ENCODE measurements at regions not wholly inside any gene's neighbourhood (a gene's known extent, or its start where the extent isn't known, plus 50 kb on each side); places are given as distances from the start of the nearest gene placed in this dataset.

GRCh38 chr10:53403688-53404087, 631.1 kb upstream of the MBL2 start:
- POLR2A ChIA-PET, result no interaction called here
- no peak for TF ChIP-seq CTCF (IDR thresholded peaks at IDR 0.05)
- H3K36me3 Mint-ChIP-seq (ENCODE audit: low read depth), result no peaks in the 10 kb centered on the region
- CTCF ChIA-PET, result no interaction called here
- DNase-seq (no peak), ATAC-seq (ENCODE audit: low read depth) (no peak)
- no peak overlapping the region for H3K4me3 Mint-ChIP-seq
- H3K27ac Mint-ChIP-seq, result no peak overlapping the region
- H3K9me3 Mint-ChIP-seq, result peaks cover 3% of the 10 kb centered on the region
- intact Hi-C loops (cut with micrococcal nuclease), result no loop called here
- H3K27me3 Mint-ChIP-seq, result no peaks in the 10 kb centered on the region
- H3K4me1 Mint-ChIP-seq, result no peaks in the 10 kb centered on the region

DNA sequence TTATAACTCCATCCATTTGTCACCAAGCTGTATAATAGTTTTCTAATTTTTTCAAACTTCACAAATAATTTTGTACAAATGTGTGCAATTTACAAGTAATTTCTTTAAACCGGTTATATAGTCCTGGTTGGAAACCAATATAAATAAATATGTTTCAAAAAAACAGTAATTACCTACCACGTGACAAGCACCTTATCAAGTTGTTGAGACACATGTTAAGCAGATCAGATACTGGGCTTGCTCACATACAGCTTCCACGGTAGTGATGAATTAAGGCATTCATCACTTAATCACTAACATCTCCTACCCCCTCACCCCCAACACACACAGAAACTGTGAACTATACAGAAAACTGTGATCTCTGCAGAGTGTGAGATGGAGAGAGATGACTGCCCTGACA, 630.0 kb upstream of the MBL2 start:
- H3K27me3 Mint-ChIP-seq, result no peaks in the 10 kb centered on the region
- peaks cover 3% of the 10 kb centered on the region for H3K9me3 Mint-ChIP-seq
- intact Hi-C loops (cut with micrococcal nuclease), result no loop called here
- H3K27ac Mint-ChIP-seq, result no peak overlapping the region
- H3K4me1 Mint-ChIP-seq, result no peaks in the 10 kb centered on the region
- ATAC-seq (ENCODE audit: low read depth) (no peak), DNase-seq (no peak)
- ChIA-PET CTCF (no interaction called here), POLR2A (no interaction called here)
- no peak overlapping the region for H3K4me3 Mint-ChIP-seq
- H3K36me3 Mint-ChIP-seq (ENCODE audit: low read depth), result no peaks in the 10 kb centered on the region
- no peak for TF ChIP-seq CTCF (IDR thresholded peaks at IDR 0.05)

DNA sequence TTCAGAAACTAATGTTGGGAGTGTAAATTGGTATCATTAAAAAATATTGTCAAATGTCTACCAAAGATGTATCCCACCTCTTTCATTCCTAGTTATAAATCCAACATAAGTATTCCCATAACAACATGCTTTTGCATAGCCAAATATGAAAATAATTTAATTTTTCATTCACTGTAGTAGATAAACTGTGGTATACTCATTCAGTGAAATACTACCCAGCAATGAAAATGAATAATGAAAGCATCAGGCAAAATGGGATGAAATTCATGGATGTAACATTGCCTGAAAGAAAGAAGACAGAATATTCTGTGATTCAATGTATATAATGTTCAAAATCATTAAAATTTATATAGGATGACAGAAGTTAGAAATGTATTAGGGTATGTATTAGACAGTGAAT, 629.0 kb upstream of the MBL2 start:
- TF ChIP-seq CTCF (IDR thresholded peaks at IDR 0.05), result no peak
- DNase-seq (no peak), ATAC-seq (ENCODE audit: low read depth) (no peak)
- no peaks in the 10 kb centered on the region for H3K36me3 Mint-ChIP-seq (ENCODE audit: low read depth)
- intact Hi-C loops (cut with micrococcal nuclease), result no loop called here
- no peak overlapping the region for H3K27ac Mint-ChIP-seq
- CTCF ChIA-PET, result no interaction called here
- no peaks in the 10 kb centered on the region for H3K4me1 Mint-ChIP-seq
- H3K27me3 Mint-ChIP-seq, result no peaks in the 10 kb centered on the region
- POLR2A ChIA-PET, result no interaction called here
- peaks cover 5% of the 10 kb centered on the region for H3K9me3 Mint-ChIP-seq
- no peak overlapping the region for H3K4me3 Mint-ChIP-seq

DNA sequence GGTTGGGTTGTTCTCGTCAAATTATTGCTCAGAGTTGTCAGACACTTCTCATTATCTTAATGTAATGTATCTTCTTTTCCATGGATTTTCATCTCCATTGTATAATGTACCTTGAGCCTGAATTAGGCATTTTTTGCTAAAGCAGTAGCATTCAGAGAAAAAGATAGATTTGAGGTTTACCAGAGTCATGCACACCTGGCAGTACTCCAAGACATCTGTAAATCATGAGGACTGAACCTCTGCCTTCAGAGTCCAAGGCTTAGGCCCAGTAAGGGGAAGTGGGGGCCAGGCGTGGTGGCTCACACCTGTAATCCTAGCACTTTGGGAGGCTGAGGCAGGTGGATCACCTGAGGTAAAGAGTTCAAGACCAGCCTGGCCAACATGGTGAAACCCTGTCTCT, 624.3 kb upstream of the MBL2 start:
- ATAC-seq (ENCODE audit: low read depth) (no peak), DNase-seq (no peak)
- TF ChIP-seq CTCF (IDR thresholded peaks at IDR 0.05), result no peak
- intact Hi-C loops (cut with micrococcal nuclease), result no loop called here
- CTCF ChIA-PET, result no interaction called here
- Mint-ChIP-seq H3K27ac (no peak overlapping the region), H3K4me1 (no peaks in the 10 kb centered on the region), H3K9me3 (peaks cover 10% of the 10 kb centered on the region), H3K4me3 (no peak overlapping the region), H3K27me3 (no peaks in the 10 kb centered on the region), H3K36me3 (ENCODE audit: low read depth) (no peaks in the 10 kb centered on the region)
- POLR2A ChIA-PET, result no interaction called here

DNA sequence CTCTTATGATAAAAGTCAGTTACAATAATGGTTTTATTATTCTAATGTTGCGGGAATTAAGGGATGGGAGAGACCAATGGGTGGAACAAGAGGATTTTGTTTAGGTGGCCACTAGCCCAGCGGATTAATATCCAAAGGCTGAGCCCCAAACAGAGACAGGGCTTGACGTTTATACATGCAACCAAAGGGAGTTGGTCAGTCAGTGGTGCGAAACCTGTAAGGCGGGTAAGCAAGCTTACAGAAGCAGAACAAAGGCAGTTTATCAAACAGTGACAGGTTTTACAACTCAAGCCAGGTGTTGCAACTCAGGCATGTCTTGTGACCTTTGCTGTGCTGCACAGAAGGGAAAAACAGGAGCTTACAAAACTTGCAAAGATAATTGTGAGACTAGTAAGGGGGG, 622.9 kb upstream of the MBL2 start:
- ChIA-PET CTCF (no interaction called here), POLR2A (no interaction called here)
- Mint-ChIP-seq H3K4me3 (no peak overlapping the region), H3K4me1 (no peaks in the 10 kb centered on the region), H3K27me3 (no peaks in the 10 kb centered on the region), H3K9me3 (peaks cover 12% of the 10 kb centered on the region), H3K36me3 (ENCODE audit: low read depth) (no peaks in the 10 kb centered on the region), H3K27ac (no peak overlapping the region)
- DNase-seq, result no peak
- ATAC-seq (ENCODE audit: low read depth), result no peak
- no peak for TF ChIP-seq CTCF (IDR thresholded peaks at IDR 0.05)
- intact Hi-C loops (cut with micrococcal nuclease), result no loop called here

Measured in activated B cell treated with CpG ODN at 0.5 μM for 24 hours (primary cell).